T-helper 17 cell (primary cell): ENCODE measurements at regions not wholly inside any gene's neighbourhood (a gene's known extent, or its start where the extent isn't known, plus 50 kb on each side); places are given as distances from the start of the nearest gene placed in this dataset.

ENCODE experiments used
- ATAC-seq: fragments of 150-1000 bp; cut with Tn5 transposase; 2 replicates; pipeline ENCODE4 v1.10.0; 2021; ENCODE audit warnings: mild to moderate bottlenecking, moderate library complexity
- DNase-seq, 3 donors: peaks; one replicate each; pipeline versions ENCODE4 v3.0.0 to v3.0.0-alpha.2; 2020 to 2021
- H3K9me3 ChIP-seq: one replicate; pipeline ENCODE4 v1.7.0; 2013; ENCODE audit warnings: low read length, mild to moderate bottlenecking; ENCODE audit not compliant: control insufficient read depth, poor library complexity, severe bottlenecking
- H3K27ac Mint-ChIP-seq: one replicate; pipeline ENCODE4 v1.8.0; 2022; ENCODE audit warnings: mild to moderate bottlenecking, moderate library complexity, mixed read lengths
- H3K27me3 Mint-ChIP-seq: one replicate; pipeline ENCODE4 v1.8.0; 2022; ENCODE audit warnings: mixed read lengths
- H3K36me3 Mint-ChIP-seq: one replicate; pipeline ENCODE4 v1.8.0; 2022; ENCODE audit warnings: low read depth, mixed read lengths
- H3K4me1 Mint-ChIP-seq: one replicate; pipeline ENCODE4 v1.8.0; 2022; ENCODE audit warnings: mild to moderate bottlenecking, mixed read lengths
- H3K4me3 Mint-ChIP-seq: one replicate; pipeline ENCODE4 v1.8.0; 2022; ENCODE audit warnings: mild to moderate bottlenecking, moderate library complexity, mixed read lengths

DNA sequence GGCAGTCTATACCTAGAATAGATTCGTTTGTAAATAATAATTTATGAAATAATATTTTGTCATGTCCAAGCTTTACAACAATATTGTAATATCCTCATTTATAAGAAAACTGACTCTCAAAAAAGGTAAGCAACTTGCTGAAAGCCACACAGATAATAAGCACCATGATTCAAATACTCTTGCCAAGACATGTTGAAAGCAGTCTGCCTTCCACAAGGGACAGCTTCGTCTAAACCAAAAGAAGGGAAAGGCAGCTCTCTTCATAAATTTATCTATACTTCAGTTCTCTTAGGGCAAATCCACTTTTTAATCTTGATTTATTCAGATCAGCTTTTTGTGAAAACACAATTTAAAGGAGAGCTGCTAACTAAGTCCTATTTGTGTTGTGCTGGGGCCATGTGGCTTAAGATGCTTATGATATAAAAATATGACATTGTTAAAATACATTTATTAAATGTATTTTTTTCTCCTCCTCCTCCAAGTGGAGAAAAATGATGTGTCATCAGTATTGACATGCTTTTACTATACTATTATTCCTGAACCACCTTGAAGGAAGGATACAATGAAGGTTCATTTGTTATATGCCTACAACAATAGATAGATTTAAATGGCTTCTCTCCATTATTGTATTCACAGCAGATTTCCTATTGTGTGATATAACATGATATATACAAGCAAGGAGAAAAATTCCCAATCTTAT lies 737.0 kb downstream of the HDGFL1 start:
- Mint-ChIP-seq H3K4me3 (no peak overlapping the region), H3K36me3 (no peaks in the 10 kb centered on the region), H3K4me1 (no peaks in the 10 kb centered on the region), H3K27ac (no peak overlapping the region), H3K27me3 (no peaks in the 10 kb centered on the region)
- no peaks in the 10 kb centered on the region for H3K9me3 ChIP-seq
- DNase-seq: no peak
- no peak for ATAC-seq

DNA sequence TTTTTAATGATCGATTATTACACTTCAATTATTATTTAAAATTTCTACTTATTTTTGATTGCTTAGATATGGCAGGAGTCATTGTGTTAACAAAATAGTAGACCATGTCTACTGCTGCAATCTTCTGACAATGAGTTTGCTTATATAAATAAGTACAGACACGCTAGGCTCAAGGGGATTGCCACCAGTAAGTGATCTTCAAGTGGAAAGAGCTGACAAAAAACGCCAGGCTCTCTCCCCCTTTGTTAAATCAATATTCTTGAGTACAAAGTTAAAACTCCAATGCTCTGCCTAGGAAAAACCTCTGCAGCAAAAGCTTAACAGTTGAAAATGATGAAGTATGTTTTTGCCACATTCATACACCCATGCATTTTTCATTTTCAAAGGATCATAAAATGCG lies 738.1 kb downstream of the HDGFL1 start:
- no peaks in the 10 kb centered on the region for H3K9me3 ChIP-seq
- H3K4me3 Mint-ChIP-seq: no peak overlapping the region
- ATAC-seq: no peak
- H3K36me3 Mint-ChIP-seq: no peaks in the 10 kb centered on the region
- no peaks in the 10 kb centered on the region for H3K4me1 Mint-ChIP-seq
- H3K27me3 Mint-ChIP-seq: no peaks in the 10 kb centered on the region
- no peak overlapping the region for H3K27ac Mint-ChIP-seq
- no peak for DNase-seq

DNA sequence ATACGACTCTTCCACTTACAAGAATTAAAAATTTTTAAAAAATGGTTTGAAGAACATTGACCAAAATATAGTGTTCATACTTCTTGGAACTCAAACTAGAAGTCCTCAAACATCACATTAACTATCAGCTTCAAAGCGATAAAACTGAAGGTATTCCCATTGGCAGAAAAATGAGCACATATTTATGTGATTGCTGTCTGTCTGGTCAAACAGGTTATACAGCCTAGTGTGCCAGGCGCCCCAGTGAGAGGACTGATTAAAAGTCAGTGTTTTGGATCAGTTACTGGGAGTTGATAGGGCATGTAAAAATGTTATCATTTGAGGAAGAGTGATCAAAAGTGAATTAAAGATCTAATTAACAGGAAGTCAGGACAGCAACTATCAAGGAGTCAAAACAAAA lies 738.8 kb downstream of the HDGFL1 start:
- Mint-ChIP-seq H3K27me3 (no peaks in the 10 kb centered on the region), H3K4me3 (no peak overlapping the region), H3K36me3 (no peaks in the 10 kb centered on the region), H3K4me1 (no peaks in the 10 kb centered on the region), H3K27ac (no peak overlapping the region)
- ATAC-seq: no peak
- no peak for DNase-seq
- no peaks in the 10 kb centered on the region for H3K9me3 ChIP-seq

DNA sequence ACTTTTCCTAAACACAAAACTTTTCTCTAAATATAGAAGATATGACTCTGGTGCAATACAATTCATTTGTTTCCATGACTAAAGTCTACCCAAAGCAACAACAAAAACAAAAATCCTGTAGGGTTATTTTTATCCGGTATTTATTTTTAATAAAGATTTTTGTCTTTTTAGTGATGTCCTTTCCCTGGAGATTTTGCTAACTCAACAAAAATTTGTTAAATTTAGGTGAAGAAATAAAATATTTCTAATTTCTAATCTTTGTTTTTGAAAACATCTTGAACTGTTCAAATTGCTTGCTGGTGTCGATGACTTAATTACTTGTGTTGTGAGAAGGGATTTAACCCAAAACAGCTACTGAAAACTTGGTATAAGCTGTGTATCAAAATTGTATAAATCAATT lies 741.8 kb downstream of the HDGFL1 start:
- H3K9me3 ChIP-seq: no peaks in the 10 kb centered on the region
- Mint-ChIP-seq H3K27me3 (no peaks in the 10 kb centered on the region), H3K27ac (no peak overlapping the region), H3K4me3 (no peak overlapping the region), H3K36me3 (no peaks in the 10 kb centered on the region), H3K4me1 (no peaks in the 10 kb centered on the region)
- ATAC-seq (no peak), DNase-seq (no peak)

DNA sequence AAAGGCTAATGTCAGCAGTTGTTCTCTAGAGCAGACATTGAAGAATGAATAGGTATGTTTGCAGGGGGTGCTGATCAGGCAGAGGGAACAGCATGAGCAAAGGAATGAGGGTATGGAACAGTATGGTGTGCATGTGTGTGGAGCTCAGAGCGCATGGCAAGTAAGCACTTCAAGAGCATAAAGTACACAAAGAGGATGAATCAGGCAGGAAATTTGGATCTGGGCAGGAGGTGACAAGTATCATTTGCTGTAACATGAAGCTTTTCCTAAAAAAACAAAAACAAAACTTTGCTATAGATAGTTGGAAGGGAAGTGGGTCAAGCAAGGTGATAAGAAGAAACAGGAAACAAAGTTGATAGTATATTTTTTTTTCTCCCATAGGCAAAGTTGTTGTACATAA lies 746.8 kb downstream of the HDGFL1 start:
- H3K4me1 Mint-ChIP-seq: no peaks in the 10 kb centered on the region
- ATAC-seq (no peak), DNase-seq (no peak)
- no peak overlapping the region for H3K4me3 Mint-ChIP-seq
- no peak overlapping the region for H3K27ac Mint-ChIP-seq
- H3K9me3 ChIP-seq: no peaks in the 10 kb centered on the region
- H3K36me3 Mint-ChIP-seq: no peaks in the 10 kb centered on the region
- no peaks in the 10 kb centered on the region for H3K27me3 Mint-ChIP-seq

DNA sequence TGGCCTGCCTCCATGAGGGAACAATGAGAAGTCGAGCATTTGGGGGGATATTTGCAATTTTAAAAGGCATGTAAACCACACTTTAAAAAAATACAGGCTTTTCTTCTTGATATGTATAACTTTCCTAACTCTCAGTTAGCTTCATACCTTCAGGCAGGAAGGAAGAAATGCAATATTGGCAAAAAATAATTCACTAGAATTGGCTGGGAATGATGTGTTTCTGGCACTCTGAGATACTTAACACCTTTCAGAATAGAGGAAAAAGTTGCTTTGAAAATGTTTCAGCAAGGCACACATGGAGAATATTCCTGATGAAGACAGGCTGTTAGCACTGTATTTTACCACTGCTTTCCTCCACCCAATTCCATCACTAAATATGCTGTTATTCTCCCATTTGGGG lies 747.6 kb downstream of the HDGFL1 start:
- H3K9me3 ChIP-seq: no peaks in the 10 kb centered on the region
- no peaks in the 10 kb centered on the region for H3K4me1 Mint-ChIP-seq
- no peak overlapping the region for H3K4me3 Mint-ChIP-seq
- DNase-seq (no peak), ATAC-seq (no peak)
- no peaks in the 10 kb centered on the region for H3K27me3 Mint-ChIP-seq
- H3K36me3 Mint-ChIP-seq: no peaks in the 10 kb centered on the region
- no peak overlapping the region for H3K27ac Mint-ChIP-seq

DNA sequence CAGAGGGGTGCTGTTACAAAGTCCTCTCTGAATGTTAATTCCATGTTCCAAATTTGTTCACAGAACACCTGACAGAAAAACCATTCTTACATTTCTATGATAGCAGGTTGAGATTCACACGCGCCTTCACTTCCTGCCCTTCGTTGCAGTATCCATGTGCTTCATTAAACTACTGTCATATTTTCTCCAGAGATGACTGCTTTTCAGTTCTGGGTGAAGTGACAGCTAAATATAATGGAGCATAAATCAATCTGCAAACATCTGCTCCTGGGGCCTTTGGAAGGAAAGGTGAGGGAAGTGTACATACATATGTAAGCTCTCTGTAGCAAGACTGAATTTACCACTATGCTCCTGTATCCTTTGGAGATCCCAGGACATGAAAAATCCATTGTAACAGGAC lies 750.2 kb downstream of the HDGFL1 start:
- no peaks in the 10 kb centered on the region for H3K9me3 ChIP-seq
- ATAC-seq: no peak
- Mint-ChIP-seq H3K27ac (no peak overlapping the region), H3K27me3 (no peaks in the 10 kb centered on the region), H3K4me1 (no peaks in the 10 kb centered on the region), H3K36me3 (no peaks in the 10 kb centered on the region), H3K4me3 (no peak overlapping the region)
- no peak for DNase-seq

DNA sequence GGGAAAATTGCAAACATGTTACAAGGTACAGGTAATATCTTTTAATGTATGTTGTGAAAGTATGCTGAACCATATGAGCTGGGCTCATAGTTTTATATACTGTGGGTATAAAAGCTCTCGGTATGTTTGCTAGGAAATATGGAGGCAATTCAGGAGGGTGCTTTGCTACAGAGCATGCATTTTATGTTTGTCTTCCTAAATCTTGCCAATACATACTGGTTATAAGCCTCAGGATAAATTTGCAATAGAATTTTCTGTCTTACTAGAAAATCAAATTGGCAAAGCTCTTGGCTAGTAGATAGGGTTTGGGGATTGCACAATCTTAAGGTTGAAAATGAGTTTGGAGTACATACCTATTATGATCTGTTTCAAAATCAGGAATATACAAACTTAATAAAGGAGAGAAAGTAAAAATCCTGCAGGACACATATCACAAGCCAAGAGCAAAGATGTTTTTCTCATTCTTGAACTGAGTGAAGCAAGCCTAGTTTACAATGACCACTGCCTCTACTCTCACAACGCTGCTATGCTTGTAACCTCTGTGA lies 751.2 kb downstream of the HDGFL1 start:
- no peak overlapping the region for H3K4me3 Mint-ChIP-seq
- H3K27ac Mint-ChIP-seq: no peak overlapping the region
- DNase-seq (no peak), ATAC-seq (no peak)
- no peaks in the 10 kb centered on the region for H3K9me3 ChIP-seq
- H3K27me3 Mint-ChIP-seq: no peaks in the 10 kb centered on the region
- H3K36me3 Mint-ChIP-seq: no peaks in the 10 kb centered on the region
- no peaks in the 10 kb centered on the region for H3K4me1 Mint-ChIP-seq

DNA sequence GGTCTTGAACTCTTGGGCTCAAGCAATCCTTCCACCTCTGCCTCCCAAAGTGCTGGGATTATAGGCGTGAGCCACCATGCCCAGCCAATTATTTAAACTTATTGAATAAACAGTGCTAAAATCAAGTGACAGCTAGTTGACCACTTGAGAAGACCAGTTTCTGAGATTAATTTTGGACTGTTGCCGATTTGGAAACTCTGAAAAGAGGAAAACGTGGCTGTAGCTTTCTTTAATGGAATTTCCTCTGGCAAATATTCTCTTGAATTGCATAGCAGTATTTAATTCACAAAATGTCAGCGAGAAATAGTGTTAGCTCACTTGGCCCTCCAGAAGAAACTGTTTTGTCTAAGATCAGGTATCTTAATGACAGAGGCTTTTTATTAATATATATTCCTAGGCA lies 754.5 kb downstream of the HDGFL1 start:
- Mint-ChIP-seq H3K27me3 (no peaks in the 10 kb centered on the region), H3K4me1 (no peaks in the 10 kb centered on the region), H3K4me3 (no peak overlapping the region), H3K36me3 (no peaks in the 10 kb centered on the region), H3K27ac (no peak overlapping the region)
- DNase-seq (no peak), ATAC-seq (no peak)
- H3K9me3 ChIP-seq: no peaks in the 10 kb centered on the region

DNA sequence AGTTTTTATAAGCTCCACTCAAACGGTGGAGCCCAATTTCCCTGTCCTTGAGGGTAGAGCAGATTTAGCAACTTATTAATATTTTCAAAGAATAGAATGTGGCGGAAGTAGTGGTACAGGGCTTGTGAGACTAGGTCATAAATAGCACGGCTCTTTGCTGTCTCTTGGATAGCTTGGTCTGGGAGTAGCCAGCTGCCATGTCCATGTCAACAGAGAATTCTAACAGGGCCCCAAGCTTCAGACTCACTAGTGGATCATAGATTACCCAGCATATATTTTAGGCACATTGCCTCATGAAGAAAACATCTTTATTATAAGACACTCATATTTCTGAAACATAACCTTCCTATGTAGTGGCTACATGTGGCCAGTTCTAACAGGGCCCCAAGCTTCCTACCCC lies 755.7 kb downstream of the HDGFL1 start:
- no peaks in the 10 kb centered on the region for H3K4me1 Mint-ChIP-seq
- DNase-seq (no peak), ATAC-seq (no peak)
- no peak overlapping the region for H3K27ac Mint-ChIP-seq
- H3K9me3 ChIP-seq: no peaks in the 10 kb centered on the region
- no peaks in the 10 kb centered on the region for H3K27me3 Mint-ChIP-seq
- no peak overlapping the region for H3K4me3 Mint-ChIP-seq
- no peaks in the 10 kb centered on the region for H3K36me3 Mint-ChIP-seq

DNA sequence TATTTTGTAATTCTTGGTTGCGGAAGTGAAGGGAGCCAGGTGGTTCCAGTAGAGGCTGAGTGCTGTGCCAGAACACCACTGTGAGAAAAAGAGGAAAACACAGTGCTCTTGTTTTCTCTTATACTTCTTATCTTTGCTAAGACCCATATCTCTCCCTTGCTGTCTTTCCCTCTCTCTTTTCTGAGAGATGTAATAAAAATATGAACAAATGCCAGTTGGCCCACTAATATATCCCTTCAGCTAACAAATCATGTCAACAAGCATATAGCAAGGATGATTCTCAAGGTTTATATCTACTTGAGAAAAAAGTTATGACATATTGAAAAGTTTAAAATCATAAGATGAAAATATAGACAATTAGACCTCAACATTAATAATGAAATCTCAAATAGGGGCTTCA lies 758.3 kb downstream of the HDGFL1 start:
- H3K4me1 Mint-ChIP-seq: no peaks in the 10 kb centered on the region
- H3K9me3 ChIP-seq: no peaks in the 10 kb centered on the region
- ATAC-seq: no peak
- no peaks in the 10 kb centered on the region for H3K27me3 Mint-ChIP-seq
- H3K36me3 Mint-ChIP-seq: no peaks in the 10 kb centered on the region
- no peak overlapping the region for H3K27ac Mint-ChIP-seq
- no peak overlapping the region for H3K4me3 Mint-ChIP-seq
- DNase-seq: no peak

DNA sequence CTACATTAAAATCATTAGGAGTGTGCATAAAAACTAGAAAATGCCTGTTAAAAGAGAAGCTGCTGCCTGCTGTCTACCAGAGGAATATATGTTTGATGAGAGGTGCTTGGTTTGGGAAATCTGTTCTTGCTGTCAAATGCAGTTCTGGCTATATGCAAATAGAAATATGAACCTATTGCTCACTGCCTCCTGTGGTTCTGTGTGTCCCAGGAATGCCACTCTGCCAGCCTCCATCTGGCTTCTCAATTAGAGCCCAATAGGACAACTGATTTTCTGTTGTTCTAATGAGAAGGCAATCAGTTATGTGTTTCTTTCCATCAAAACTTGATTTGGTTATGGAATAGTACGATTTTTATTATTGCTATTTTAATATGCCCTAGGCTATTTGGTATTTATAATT lies 759.7 kb downstream of the HDGFL1 start:
- no peak for ATAC-seq
- H3K4me3 Mint-ChIP-seq: no peak overlapping the region
- no peaks in the 10 kb centered on the region for H3K27me3 Mint-ChIP-seq
- H3K27ac Mint-ChIP-seq: no peak overlapping the region
- no peaks in the 10 kb centered on the region for H3K4me1 Mint-ChIP-seq
- no peak for DNase-seq
- no peaks in the 10 kb centered on the region for H3K36me3 Mint-ChIP-seq
- H3K9me3 ChIP-seq: no peaks in the 10 kb centered on the region

DNA sequence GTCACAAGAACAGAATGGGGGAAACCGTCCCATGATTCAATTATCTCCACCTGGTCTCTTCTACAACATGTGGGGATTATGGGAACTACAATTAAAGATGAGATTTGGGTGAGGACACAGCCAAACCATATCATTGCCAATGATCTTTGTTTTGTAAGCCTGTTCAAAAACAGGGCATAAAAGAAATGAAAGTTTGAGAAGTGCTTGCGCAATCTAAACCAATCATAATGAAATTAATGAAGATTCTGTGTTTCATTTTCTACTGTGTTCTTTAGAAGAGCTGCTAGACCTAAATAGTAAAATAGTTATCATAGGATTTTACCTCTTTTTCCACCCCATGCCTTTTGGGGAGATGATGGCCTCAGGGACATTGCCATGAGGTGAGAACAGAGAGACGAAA lies 761.3 kb downstream of the HDGFL1 start:
- Mint-ChIP-seq H3K36me3 (no peaks in the 10 kb centered on the region), H3K27me3 (no peaks in the 10 kb centered on the region), H3K4me3 (no peak overlapping the region), H3K4me1 (no peaks in the 10 kb centered on the region), H3K27ac (no peak overlapping the region)
- DNase-seq (no peak), ATAC-seq (no peak)
- no peaks in the 10 kb centered on the region for H3K9me3 ChIP-seq

DNA sequence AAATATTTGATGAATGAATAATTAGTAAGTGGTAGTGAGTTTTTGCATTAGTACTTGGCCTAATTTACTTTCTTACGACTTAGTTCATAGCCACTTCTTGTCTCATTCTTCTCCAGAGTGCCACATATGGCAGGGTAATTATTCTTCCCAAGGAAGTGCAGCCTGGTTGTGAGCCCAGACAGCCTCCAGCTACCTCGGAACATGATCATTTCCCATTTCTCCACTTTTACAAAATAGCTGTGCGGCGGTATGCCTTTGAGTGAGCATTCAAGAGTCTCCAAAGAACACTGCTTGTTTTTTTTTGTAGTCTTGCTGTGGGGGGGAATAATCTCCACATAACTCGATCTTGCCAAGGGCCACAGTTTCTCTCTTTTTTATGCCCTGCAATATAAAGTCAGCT lies 765.0 kb downstream of the HDGFL1 start:
- Mint-ChIP-seq H3K4me1 (no peaks in the 10 kb centered on the region), H3K27ac (no peak overlapping the region), H3K36me3 (no peaks in the 10 kb centered on the region), H3K27me3 (no peaks in the 10 kb centered on the region), H3K4me3 (no peak overlapping the region)
- DNase-seq (no peak), ATAC-seq (no peak)
- H3K9me3 ChIP-seq: no peaks in the 10 kb centered on the region
